SK-N-SH (cell line): ENCODE measurements at regions not wholly inside any gene's neighbourhood (a gene's known extent, or its start where the extent isn't known, plus 50 kb on each side); places are given as distances from the start of the nearest gene placed in this dataset.
"Not testable (repeated sequence)": the region's sequence is repeated elsewhere in the genome, so short reads cannot be mapped to it uniquely, and the experiment has no call there.

Experiments used
- CTCF ChIP-seq: fragments of 200-600 bp; sonication (generic); IDR thresholded peaks from 2 replicates; pipeline ENCODE4 v1.6.1; 2017; ENCODE audit warnings: antibody characterized with exemption, mild to moderate bottlenecking, moderate library complexity
- EP300 ChIP-seq, 2 experiments: IDR thresholded peaks; 2 replicates each; pipeline versions ENCODE4 v1.4.0 to v1.6.1; 2012; ENCODE audit warnings: borderline replicate concordance in 1 of 2, low read depth in 1 of 2, low read length in 1 of 2
- FOSL2 ChIP-seq: IDR thresholded peaks from 2 replicates; pipeline ENCODE4 v1.4.0; 2012; ENCODE audit warnings: low read depth, mild to moderate bottlenecking, moderate library complexity, borderline replicate concordance
- FOXM1 ChIP-seq: IDR thresholded peaks from 2 replicates; pipeline ENCODE4 v1.4.0; 2012; ENCODE audit warnings: low read depth, mild to moderate bottlenecking
- MAX ChIP-seq: IDR thresholded peaks from 2 replicates; pipeline ENCODE4 v1.4.0; 2012; ENCODE audit warnings: low read depth
- POLR2AphosphoS5 ChIP-seq: IDR thresholded peaks from 2 replicates; pipeline ENCODE4 v1.6.1; 2012; ENCODE audit warnings: low read depth, low read length
- RAD21 ChIP-seq: IDR thresholded peaks from 2 replicates; pipeline ENCODE4 v1.6.1; 2012; ENCODE audit warnings: mild to moderate bottlenecking, low read length
- REST ChIP-seq: IDR thresholded peaks from 2 replicates; pipeline ENCODE4 v1.6.1; 2012; ENCODE audit warnings: mild to moderate bottlenecking, low read depth, low read length, moderate library complexity
- SIN3A ChIP-seq: IDR thresholded peaks from 2 replicates; pipeline ENCODE4 v1.6.1; 2012; ENCODE audit warnings: low read depth, mild to moderate bottlenecking, low read length, moderate library complexity, borderline replicate concordance
- TAF1 ChIP-seq: IDR thresholded peaks from 2 replicates; pipeline ENCODE4 v1.6.1; 2012; ENCODE audit warnings: low read depth, mild to moderate bottlenecking, low read length, moderate library complexity, borderline replicate concordance
- USF1 ChIP-seq: IDR thresholded peaks from 2 replicates; pipeline ENCODE4 v1.4.0; 2012; ENCODE audit warnings: low read depth, borderline replicate concordance
- USF2 ChIP-seq: fragments of 150-350 bp; IDR thresholded peaks from 2 replicates; pipeline ENCODE4 v1.6.1; 2017; ENCODE audit warnings: antibody characterized with exemption, low read length, low read depth, borderline replicate concordance

GRCh38 chr16:52738992-52739391, 192.0 kb upstream of the TOX3 start:
- not testable (repeated sequence) for TF ChIP-seq CTCF; EP300 (IDR thresholded peaks at IDR 0.05; ENCODE audit: borderline replicate concordance in 1 of 2, low read depth in 1 of 2, low read length in 1 of 2); SIN3A; RAD21; TAF1; USF1; REST; POLR2AphosphoS5; FOXM1; MAX; USF2; FOSL2
